Uterus (tissue), 2 donors: ENCODE measurements at regions not wholly inside any gene's neighbourhood (a gene's known extent, or its start where the extent isn't known, plus 50 kb on each side); places are given as distances from the start of the nearest gene placed in this dataset.

ENCODE experiments used
- CTCF ChIP-seq, 4 experiments: fragments of 200-600 bp in 2 of 4; fragments of 450-650 bp in 2 of 4; sonication (generic) in 2 of 4; IDR thresholded peaks; one replicate each; pipeline ENCODE4 v1.5.1; 2016 to 2019; ENCODE audit warnings: antibody characterized with exemption in 4 of 4, mild to moderate bottlenecking in 2 of 4, moderate library complexity in 1 of 4
- POLR2A ChIP-seq, 2 donors: fragments of 450-650 bp; IDR thresholded peaks; one replicate each; pipeline ENCODE4 v1.6.1; 2016; ENCODE audit warnings: antibody characterized with exemption in 2 of 2, mild to moderate bottlenecking in 1 of 2, moderate library complexity in 1 of 2

DNA sequence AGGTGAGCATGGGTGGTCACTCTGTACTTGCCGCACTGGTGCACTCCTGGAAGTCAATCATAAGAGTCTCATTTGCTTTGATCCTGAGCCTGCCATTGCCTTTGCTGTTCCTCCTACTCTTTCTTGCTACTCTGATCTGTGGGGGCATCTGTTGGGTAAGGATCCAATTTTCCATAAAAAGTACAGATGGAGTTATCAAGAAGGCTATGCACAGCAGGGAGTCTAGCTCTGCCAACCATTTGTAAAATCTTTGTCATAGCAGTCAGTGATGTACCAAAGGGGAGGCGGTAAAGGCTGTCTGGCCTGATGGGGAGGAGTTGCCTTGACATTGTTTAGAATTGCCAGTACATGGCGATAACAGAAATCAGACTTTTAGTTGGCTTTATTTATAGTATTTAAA is 109.0 kb upstream of the PLPPR1 start:
- no peak for TF ChIP-seq CTCF (IDR thresholded peaks at IDR 0.05)
- no peak for TF ChIP-seq POLR2A (IDR thresholded peaks at IDR 0.05)
